WTC11 (cell line): ENCODE measurements at regions not wholly inside any gene's neighbourhood (a gene's known extent, or its start where the extent isn't known, plus 50 kb on each side); places are given as distances from the start of the nearest gene placed in this dataset.

ENCODE experiments used
- ATF3 ChIP-seq: sonication (generic); formaldehyde crosslinking; conservative IDR thresholded peaks from 2 replicates; pipeline ENCODE4 v1.8.1; 2022; ENCODE audit warnings: mild to moderate bottlenecking, missing genetic modification reagents
- ATF6 ChIP-seq: sonication (generic); formaldehyde crosslinking; IDR thresholded peaks from 2 replicates; pipeline ENCODE4 v1.8.1; 2023; ENCODE audit warnings: mild to moderate bottlenecking, missing genetic modification reagents
- CDX4 ChIP-seq: fragments of 250-450 bp; sonication (Bioruptor Pico); IDR thresholded peaks from 2 replicates; pipeline ENCODE4 v1.9.0; 2021; ENCODE audit warnings: moderate library complexity, mild to moderate bottlenecking, inconsistent platforms, borderline replicate concordance
- CTCF ChIP-seq: fragments of 200-600 bp; IDR thresholded peaks from 2 replicates; pipeline ENCODE4 v1.8.0; 2022; ENCODE audit warnings: antibody characterized with exemption
- ERG ChIP-seq: fragments of 250-450 bp; sonication (Bioruptor Pico); IDR thresholded peaks from 2 replicates; pipeline ENCODE4 v1.8.0; 2021; ENCODE audit warnings: mild to moderate bottlenecking
- GTF2I ChIP-seq: fragments of 250-450 bp; sonication (Bioruptor Pico); conservative IDR thresholded peaks from 2 replicates; pipeline ENCODE4 v1.4.0; 2021; ENCODE audit warnings: mild to moderate bottlenecking
- HMGXB4 ChIP-seq: sonication (generic); formaldehyde crosslinking; IDR thresholded peaks from 2 replicates; pipeline ENCODE4 v1.8.1; 2023; ENCODE audit warnings: mild to moderate bottlenecking, moderate library complexity, missing genetic modification reagents
- SMAD3 ChIP-seq: sonication (generic); formaldehyde crosslinking; IDR thresholded peaks from 2 replicates; pipeline ENCODE4 v1.8.0; 2022; ENCODE audit warnings: missing genetic modification reagents, mild to moderate bottlenecking, borderline replicate concordance
- SP1 ChIP-seq: sonication (generic); formaldehyde crosslinking; conservative IDR thresholded peaks from 2 replicates; pipeline ENCODE4 v1.8.1; 2022; ENCODE audit warnings: missing genetic modification reagents
- TEAD4 ChIP-seq: sonication (generic); formaldehyde crosslinking; IDR thresholded peaks from 2 replicates; pipeline ENCODE4 v1.8.0; 2022; ENCODE audit warnings: mild to moderate bottlenecking, missing genetic modification reagents
- ZNF219 ChIP-seq: sonication (generic); formaldehyde crosslinking; IDR thresholded peaks from 2 replicates; pipeline ENCODE4 v1.8.0; 2023; ENCODE audit warnings: missing genetic modification reagents, mild to moderate bottlenecking, borderline replicate concordance
- ZNF317 ChIP-seq: sonication (generic); formaldehyde crosslinking; IDR thresholded peaks from 2 replicates; pipeline ENCODE4 v1.8.1; 2023; ENCODE audit warnings: low read depth, mild to moderate bottlenecking, moderate library complexity, missing genetic modification reagents, borderline replicate concordance

- no peak for TF ChIP-seq CTCF
- TF ChIP-seq ERG (CRISPR knock-in tag), result no peak
- no peak for TF ChIP-seq SMAD3
- no peak for TF ChIP-seq GTF2I
- TF ChIP-seq SP1 (CRISPR knock-in tag), result no peak
- no peak for TF ChIP-seq ZNF317 (CRISPR knock-in tag)
- no peak for TF ChIP-seq ZNF219
- no peak for TF ChIP-seq CDX4 (CRISPR knock-in tag)
- no peak for TF ChIP-seq HMGXB4
- TF ChIP-seq ATF3 (CRISPR knock-in tag), result no peak
- TF ChIP-seq ATF6 (CRISPR knock-in tag), result no peak
- TF ChIP-seq TEAD4 (CRISPR knock-in tag), result no peak
Measured at GRCh38 chr3:101166150-101166549, 154.2 kb downstream of the IMPG2 start.
